T-cell (primary cell): ENCODE measurements at regions not wholly inside any gene's neighbourhood (a gene's known extent, or its start where the extent isn't known, plus 50 kb on each side); places are given as distances from the start of the nearest gene placed in this dataset.

Source experiments
- ATAC-seq, 4 experiments: fragments of 200-7000 bp in 3 of 4; fragments of 150-1000 bp in 1 of 4; cut with Tn5 transposase; replicated peaks in 1 of 4; 1 replicate in 3 of 4; 2 replicates in 1 of 4; pipeline ENCODE4 v1.10.0; 2021; ENCODE audit warnings: moderate library complexity in 3 of 4, mild to moderate bottlenecking in 2 of 4, moderate number of reproducible peaks in 1 of 4
- CTCF ChIA-PET, 2 donors: fragments of 300-600 bp; sonication (Branson Sonifier 250); formaldehyde crosslinking; loops; one replicate each; lab custom pipeline; 2022; ENCODE audit warnings: antibody characterized with exemption in 2 of 2; lab: Charles Lee
- POLR2A ChIA-PET, 2 donors: fragments of 300-600 bp; sonication (Branson Sonifier 250); formaldehyde crosslinking; loops; one replicate each; lab custom pipeline; 2022; ENCODE audit warnings: antibody characterized with exemption in 2 of 2; lab: Charles Lee
- DNase-seq, 35 experiments: peaks; one replicate each; pipeline versions ENCODE4 v3.0.0 to v3.0.0-alpha.2; 2013 to 2023
- H3K27ac ChIP-seq: one replicate; pipeline ENCODE4 v1.5.1; 2013; ENCODE audit warnings: low read length
- H3K27me3 ChIP-seq, 2 experiments: replicated peaks in 1 of 2; 1 replicate in 1 of 2; 2 replicates in 1 of 2; pipeline versions ENCODE4 v1.6.1 to v1.7.0; 2013; ENCODE audit warnings: low read length in 1 of 2, mixed read lengths in 1 of 2; ENCODE audit not compliant: control insufficient read depth in 2 of 2, insufficient read depth in 2 of 2; ENCODE audit errors: extremely low read depth in 1 of 2
- H3K36me3 ChIP-seq, 2 donors: 1 replicate in 1 of 2; 2 replicates in 1 of 2; pipeline versions ENCODE4 v1.6.1 to v1.7.0; 2013; ENCODE audit warnings: low read length in 1 of 2; ENCODE audit not compliant: control insufficient read depth in 2 of 2, insufficient read depth in 1 of 2; ENCODE audit errors: extremely low read depth in 1 of 2
- H3K4me1 ChIP-seq, 2 experiments: 1 replicate in 1 of 2; 2 replicates in 1 of 2; pipeline versions ENCODE4 v1.6.1 to v1.7.0; 2013; ENCODE audit warnings: low read length in 2 of 2, mixed read lengths in 1 of 2; ENCODE audit not compliant: insufficient read depth in 2 of 2, control insufficient read depth in 1 of 2; ENCODE audit errors: extremely low read depth in 1 of 2
- H3K4me3 ChIP-seq, 2 donors: 1 replicate in 1 of 2; 2 replicates in 1 of 2; pipeline versions ENCODE4 v1.5.1 to v1.7.0; 2013; ENCODE audit warnings: mild to moderate bottlenecking in 2 of 2, low read length in 1 of 2, moderate library complexity in 1 of 2; ENCODE audit not compliant: control insufficient read depth in 1 of 2; ENCODE audit errors: extremely low read depth in 1 of 2
- H3K9me3 ChIP-seq: 2 replicates; pipeline ENCODE4 v1.7.0; 2013
- H3K27ac Mint-ChIP-seq, 2 donors: one replicate each; pipeline ENCODE4 v1.8.0; 2020 to 2021; ENCODE audit warnings: mild to moderate bottlenecking in 2 of 2, mixed read lengths in 2 of 2
- H3K27me3 Mint-ChIP-seq, 2 donors: one replicate each; pipeline ENCODE4 v1.8.0; 2021 to 2022; ENCODE audit warnings: mixed read lengths in 2 of 2
- H3K36me3 Mint-ChIP-seq: one replicate; pipeline ENCODE4 v1.8.0; 2021; ENCODE audit warnings: mixed read lengths
- H3K4me1 Mint-ChIP-seq, 3 donors: one replicate each; pipeline ENCODE4 v1.8.0; 2020 to 2022; ENCODE audit warnings: mixed read lengths in 3 of 3, mild to moderate bottlenecking in 1 of 3
- H3K4me3 Mint-ChIP-seq, 3 donors: one replicate each; pipeline ENCODE4 v1.8.0; 2020 to 2022; ENCODE audit warnings: mild to moderate bottlenecking in 3 of 3, mixed read lengths in 3 of 3, moderate library complexity in 3 of 3
- H3K9me3 Mint-ChIP-seq, 3 donors: one replicate each; pipeline ENCODE4 v1.8.0; 2020 to 2022; ENCODE audit warnings: mixed read lengths in 3 of 3
- WGBS: methylation state at CpG from one replicate; pipeline ENCODE4 v1.1.5; 2013; ENCODE audit warnings: missing lambda C conversion rate; ENCODE audit not compliant: insufficient coverage; 5-methylcytosine and 5-hydroxymethylcytosine counted together

- Mint-ChIP-seq H3K4me3 (no peak overlapping the region), H3K4me1 (peaks cover 0 to 2% (median 0%) of the 10 kb centered on the region in 3 donors), H3K27me3 (peaks cover 0 to under 1% of the 10 kb centered on the region in 2 donors), H3K36me3 (no peaks in the 10 kb centered on the region), H3K9me3 (no peaks in the 10 kb centered on the region), H3K27ac (no peak overlapping the region)
- H3K36me3 ChIP-seq, result no peaks in the 10 kb centered on the region
- no peak overlapping the region for H3K27ac ChIP-seq
- DNase-seq, result no peak
- WGBS, result no CpG with 5 or more reads among the region's 2 CpGs
- no peak for ATAC-seq
- H3K4me3 ChIP-seq, result no peak overlapping the region
- H3K4me1 ChIP-seq, result no peaks in the 10 kb centered on the region
- ChIA-PET CTCF (no interaction called here), POLR2A (no interaction called here)
- H3K27me3 ChIP-seq, result no peaks in the 10 kb centered on the region
- H3K9me3 ChIP-seq, result no peaks in the 10 kb centered on the region
Measured at GRCh38 chr1:212208978-212209644, 76.1 kb upstream of the PPP2R5A start.

GRCh38 chr1:212211371-212211770 lies 73.8 kb upstream of the PPP2R5A start:
- POLR2A ChIA-PET, result no interaction called here
- ATAC-seq (no peak), DNase-seq (no peak)
- H3K9me3 Mint-ChIP-seq, result no peaks in the 10 kb centered on the region
- no peaks in the 10 kb centered on the region for H3K36me3 ChIP-seq
- no peaks in the 10 kb centered on the region for H3K36me3 Mint-ChIP-seq
- H3K27ac ChIP-seq, result no peak overlapping the region
- H3K27me3 Mint-ChIP-seq, result peaks cover 0 to 9% of the 10 kb centered on the region in 2 donors
- H3K4me1 ChIP-seq, result no peaks in the 10 kb centered on the region
- peaks cover 0 to 9% (median 2%) of the 10 kb centered on the region in 3 donors for H3K4me1 Mint-ChIP-seq
- no peaks in the 10 kb centered on the region for H3K9me3 ChIP-seq
- CTCF ChIA-PET, result interaction anchor here in 1 of 2 donors (0.6 to 0.7 kb wide), 3 partner anchors 9 to 26 kb away, joined by 3 to 5 read pairs (median 3); no protein-coding TSS in a partner anchor
- no peak overlapping the region for H3K4me3 ChIP-seq
- no peak overlapping the region for H3K27ac Mint-ChIP-seq
- no peak overlapping the region for H3K4me3 Mint-ChIP-seq
- no peaks in the 10 kb centered on the region for H3K27me3 ChIP-seq
- 93% methylated on average over 3 of the region's 4 CpGs for WGBS

GRCh38 chr1:212212343-212212742 lies 72.9 kb upstream of the PPP2R5A start:
- no peaks in the 10 kb centered on the region for H3K36me3 ChIP-seq
- no peaks in the 10 kb centered on the region for H3K9me3 Mint-ChIP-seq
- no peak overlapping the region for H3K27ac ChIP-seq
- WGBS, result 100% methylated on average over 2 of the region's 4 CpGs
- H3K36me3 Mint-ChIP-seq, result no peaks in the 10 kb centered on the region
- ChIA-PET CTCF (no interaction called here), POLR2A (no interaction called here)
- peaks cover 0 to 9% of the 10 kb centered on the region in 2 donors for H3K27me3 Mint-ChIP-seq
- H3K27me3 ChIP-seq, result no peaks in the 10 kb centered on the region
- H3K4me1 ChIP-seq, result no peaks in the 10 kb centered on the region
- H3K4me1 Mint-ChIP-seq, result peaks cover 0 to 9% (median 2%) of the 10 kb centered on the region in 3 donors
- H3K9me3 ChIP-seq, result no peaks in the 10 kb centered on the region
- no peak for ATAC-seq
- no peak overlapping the region for H3K4me3 Mint-ChIP-seq
- H3K4me3 ChIP-seq, result no peak overlapping the region
- DNase-seq, result no peak
- no peak overlapping the region for H3K27ac Mint-ChIP-seq

- DNase-seq, result no peak
- Mint-ChIP-seq H3K4me1 (peaks cover 0 to 9% (median 2%) of the 10 kb centered on the region in 3 donors), H3K36me3 (no peaks in the 10 kb centered on the region), H3K27ac (no peak overlapping the region), H3K4me3 (no peak overlapping the region), H3K27me3 (peaks cover 0 to 9% of the 10 kb centered on the region in 2 donors), H3K9me3 (no peaks in the 10 kb centered on the region)
- H3K4me3 ChIP-seq, result no peak overlapping the region
- no peak overlapping the region for H3K27ac ChIP-seq
- no peaks in the 10 kb centered on the region for H3K9me3 ChIP-seq
- ATAC-seq, result no peak
- H3K36me3 ChIP-seq, result no peaks in the 10 kb centered on the region
- no peaks in the 10 kb centered on the region for H3K27me3 ChIP-seq
- 94% methylated on average over 2 of the region's 7 CpGs for WGBS
- POLR2A ChIA-PET, result no interaction called here
- CTCF ChIA-PET, result interaction anchor here in 1 of 2 donors (0.6 kb wide), 1 partner anchor 240 kb away, joined by 4 read pairs; no protein-coding TSS in a partner anchor
- no peaks in the 10 kb centered on the region for H3K4me1 ChIP-seq
Measured at GRCh38 chr1:212212906-212213305, 72.3 kb upstream of the PPP2R5A start.

GRCh38 chr1:212213784-212214183 lies 71.4 kb upstream of the PPP2R5A start:
- no peak overlapping the region for H3K27ac ChIP-seq
- H3K4me3 ChIP-seq, result no peak overlapping the region
- Mint-ChIP-seq H3K27ac (no peak overlapping the region), H3K9me3 (no peaks in the 10 kb centered on the region), H3K36me3 (no peaks in the 10 kb centered on the region), H3K27me3 (peaks cover 0 to 9% of the 10 kb centered on the region in 2 donors), H3K4me1 (peaks cover 4 to 15% (median 6%) of the 10 kb centered on the region in 3 donors), H3K4me3 (no peak overlapping the region)
- no peak for DNase-seq
- H3K36me3 ChIP-seq, result no peaks in the 10 kb centered on the region
- WGBS, result no CpG with 5 or more reads among the region's 2 CpGs
- H3K27me3 ChIP-seq, result no peaks in the 10 kb centered on the region
- H3K4me1 ChIP-seq, result no peaks in the 10 kb centered on the region
- ChIA-PET CTCF (no interaction called here), POLR2A (no interaction called here)
- H3K9me3 ChIP-seq, result no peaks in the 10 kb centered on the region
- no peak for ATAC-seq

GRCh38 chr1:212214325-212214724 lies 70.9 kb upstream of the PPP2R5A start:
- H3K27ac Mint-ChIP-seq, result no peak overlapping the region
- ChIA-PET CTCF (no interaction called here), POLR2A (no interaction called here)
- Histone ChIP-seq H3K4me1 (peaks cover 0 to 3% of the 10 kb centered on the region in 2 experiments), H3K4me3 (no peak overlapping the region), H3K27ac (no peak overlapping the region), H3K9me3 (no peaks in the 10 kb centered on the region), H3K27me3 (no peaks in the 10 kb centered on the region), H3K36me3 (no peaks in the 10 kb centered on the region)
- H3K36me3 Mint-ChIP-seq, result no peaks in the 10 kb centered on the region
- no peaks in the 10 kb centered on the region for H3K9me3 Mint-ChIP-seq
- no peak overlapping the region for H3K4me3 Mint-ChIP-seq
- ATAC-seq (no peak), DNase-seq (no peak)
- H3K27me3 Mint-ChIP-seq, result peaks cover 0 to 9% of the 10 kb centered on the region in 2 donors
- no CpG with 5 or more reads among the region's 1 CpG for WGBS
- peaks cover 8 to 19% (median 9%) of the 10 kb centered on the region in 3 donors for H3K4me1 Mint-ChIP-seq
